GM06990 (cell line): ENCODE measurements at regions not wholly inside any gene's neighbourhood (a gene's known extent, or its start where the extent isn't known, plus 50 kb on each side); places are given as distances from the start of the nearest gene placed in this dataset.

Experiments used
- DNase-seq: peaks from one replicate; pipeline ENCODE4 v3.0.0-alpha.2; 2011; ENCODE audit not compliant: insufficient read length; ENCODE audit errors: extremely low read depth
- H3K27me3 ChIP-seq: replicated peaks from 2 replicates; pipeline ENCODE4 v1.6.0; 2011; ENCODE audit warnings: low read length; ENCODE audit not compliant: control insufficient read depth, insufficient read depth
- H3K36me3 ChIP-seq: 2 replicates; pipeline ENCODE4 v1.5.1; 2011; ENCODE audit warnings: low read length; ENCODE audit not compliant: control insufficient read depth, insufficient read depth
- H3K4me3 ChIP-seq: replicated peaks from 2 replicates; pipeline ENCODE4 v1.5.1; 2011; ENCODE audit warnings: low read depth, mild to moderate bottlenecking, control low read depth, low read length
- TF ChIP-seq, protein P1 (sequence below): IDR thresholded peaks from 2 replicates; pipeline ENCODE4 v1.5.1; 2011; ENCODE audit warnings: low read length, control low read depth, mild to moderate bottlenecking, inconsistent platforms; ENCODE audit not compliant: insufficient read depth, poor library complexity, severe bottlenecking

DNA sequence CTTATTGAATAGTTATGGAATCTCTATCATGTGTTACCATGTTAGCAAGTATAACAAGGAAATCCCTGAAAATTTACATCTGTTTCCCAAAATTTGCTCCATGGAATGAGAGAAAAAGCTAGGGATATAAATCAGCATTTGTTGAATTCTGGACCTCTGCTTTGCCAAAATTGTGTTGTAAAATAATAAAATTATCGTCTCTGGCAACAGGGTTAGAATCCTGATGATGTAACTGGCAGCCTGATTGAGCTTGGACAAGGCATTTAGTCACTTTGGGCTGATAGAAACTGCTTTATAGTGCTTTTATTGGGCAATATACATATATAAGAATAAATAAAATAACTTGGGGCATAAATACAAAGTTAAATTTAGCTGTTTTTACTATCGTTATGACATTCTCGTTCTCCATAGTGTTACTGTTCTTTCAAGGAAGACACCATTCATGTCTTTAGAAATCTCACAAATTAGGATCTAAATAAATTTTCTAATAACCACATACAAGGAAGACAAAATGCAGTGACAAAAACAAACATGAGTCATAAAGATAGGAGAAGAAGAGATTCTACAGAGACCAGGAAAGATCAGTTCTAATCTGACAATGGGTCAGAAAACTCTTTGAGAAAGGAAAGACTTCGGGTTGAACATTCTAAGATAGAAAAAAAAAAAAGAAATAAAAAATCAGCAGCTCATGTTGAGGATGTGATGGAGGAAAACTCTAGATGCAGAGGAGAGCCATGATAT lies 145.0 kb upstream of the CDH10 start:
- no peak for DNase-seq
- H3K36me3 ChIP-seq = no peaks in the 10 kb centered on the region
- TF ChIP-seq, protein P1, sequence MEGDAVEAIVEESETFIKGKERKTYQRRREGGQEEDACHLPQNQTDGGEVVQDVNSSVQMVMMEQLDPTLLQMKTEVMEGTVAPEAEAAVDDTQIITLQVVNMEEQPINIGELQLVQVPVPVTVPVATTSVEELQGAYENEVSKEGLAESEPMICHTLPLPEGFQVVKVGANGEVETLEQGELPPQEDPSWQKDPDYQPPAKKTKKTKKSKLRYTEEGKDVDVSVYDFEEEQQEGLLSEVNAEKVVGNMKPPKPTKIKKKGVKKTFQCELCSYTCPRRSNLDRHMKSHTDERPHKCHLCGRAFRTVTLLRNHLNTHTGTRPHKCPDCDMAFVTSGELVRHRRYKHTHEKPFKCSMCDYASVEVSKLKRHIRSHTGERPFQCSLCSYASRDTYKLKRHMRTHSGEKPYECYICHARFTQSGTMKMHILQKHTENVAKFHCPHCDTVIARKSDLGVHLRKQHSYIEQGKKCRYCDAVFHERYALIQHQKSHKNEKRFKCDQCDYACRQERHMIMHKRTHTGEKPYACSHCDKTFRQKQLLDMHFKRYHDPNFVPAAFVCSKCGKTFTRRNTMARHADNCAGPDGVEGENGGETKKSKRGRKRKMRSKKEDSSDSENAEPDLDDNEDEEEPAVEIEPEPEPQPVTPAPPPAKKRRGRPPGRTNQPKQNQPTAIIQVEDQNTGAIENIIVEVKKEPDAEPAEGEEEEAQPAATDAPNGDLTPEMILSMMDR = no peak
- no peaks in the 10 kb centered on the region for H3K27me3 ChIP-seq
- no peak overlapping the region for H3K4me3 ChIP-seq

DNA sequence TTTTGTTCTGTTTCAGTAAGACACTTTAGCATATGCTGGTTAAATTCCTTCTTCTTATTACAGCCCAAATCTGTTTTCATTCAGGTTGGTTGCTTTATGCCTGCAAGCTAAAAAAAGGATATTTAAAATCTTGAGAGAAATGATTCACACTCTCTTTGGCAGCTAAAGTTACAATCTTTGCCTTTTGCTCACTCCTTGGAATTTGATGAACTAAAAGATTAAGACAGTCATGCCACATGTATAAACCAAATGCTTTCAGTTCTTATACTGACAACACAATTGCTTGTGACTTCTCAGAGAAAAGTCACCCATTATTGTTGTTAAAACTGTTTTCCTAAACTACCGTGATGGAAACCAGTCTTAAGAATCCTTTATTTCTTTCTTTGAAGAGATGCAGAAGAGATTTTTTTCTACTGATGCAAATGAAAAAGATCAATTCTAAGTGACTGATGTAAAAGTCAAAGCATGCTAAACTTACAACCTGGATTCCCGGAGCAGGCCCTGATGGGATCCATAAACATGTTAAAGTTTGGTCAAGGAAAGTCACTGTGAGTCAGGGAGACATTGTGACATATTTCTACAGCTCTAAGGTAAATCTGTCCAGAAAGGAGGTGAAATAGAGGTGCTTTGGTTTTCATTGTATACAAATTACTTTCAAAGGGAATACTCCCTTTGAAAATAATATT lies 144.2 kb upstream of the CDH10 start:
- TF ChIP-seq, protein P1 = no peak
- no peak for DNase-seq

DNA sequence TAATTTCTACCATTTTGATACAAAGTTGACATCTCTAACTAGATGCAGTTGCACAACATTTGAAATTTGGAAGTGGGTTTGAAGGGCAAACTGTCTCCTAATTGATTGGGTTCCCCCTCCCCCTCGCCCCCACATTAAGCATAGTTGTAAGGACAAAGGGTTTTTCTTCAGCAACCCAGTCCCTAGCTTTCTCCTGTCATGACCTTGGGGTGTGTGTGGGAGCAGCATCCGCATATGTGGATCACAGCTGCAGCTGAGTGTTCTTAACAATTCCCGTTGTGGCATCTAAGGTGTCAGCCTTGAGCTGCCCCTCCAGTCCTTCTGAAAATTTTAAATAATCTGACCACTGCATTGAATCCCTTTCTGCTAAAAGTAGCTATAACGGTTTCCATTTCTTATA lies 141.3 kb upstream of the CDH10 start:
- TF ChIP-seq, protein P1 = no peak
- H3K4me3 ChIP-seq = no peak overlapping the region

More for the DNA sequence above, 144.2 kb upstream of the CDH10 start:
- no peaks in the 10 kb centered on the region for H3K36me3 ChIP-seq
- no peaks in the 10 kb centered on the region for H3K27me3 ChIP-seq
- no peak overlapping the region for H3K4me3 ChIP-seq

DNA sequence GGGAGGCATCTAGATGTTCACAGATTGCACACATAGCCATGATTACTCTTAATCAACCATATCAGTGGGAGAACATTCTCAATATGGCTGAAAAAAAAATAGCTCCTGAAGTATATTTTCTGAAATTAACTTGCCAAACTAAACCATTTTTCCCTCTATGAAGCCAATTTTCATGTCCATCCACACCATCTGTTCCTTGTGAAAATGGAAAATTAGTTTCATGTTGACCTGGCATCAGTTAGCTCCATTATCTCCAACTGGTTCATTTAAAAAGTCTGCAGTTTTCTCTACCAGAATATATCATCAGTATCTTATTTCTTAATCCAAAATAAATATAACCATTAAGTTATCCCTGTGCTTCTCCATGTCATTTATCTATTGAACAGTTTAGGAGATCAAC lies 138.8 kb upstream of the CDH10 start:
- Histone ChIP-seq H3K27me3 (no peaks in the 10 kb centered on the region), H3K4me3 (no peak overlapping the region), H3K36me3 (no peaks in the 10 kb centered on the region)
- TF ChIP-seq, protein P1 = no peak
- DNase-seq = no peak

More for the DNA sequence above, 141.3 kb upstream of the CDH10 start:
- no peaks in the 10 kb centered on the region for H3K27me3 ChIP-seq
- DNase-seq = no peak
- H3K36me3 ChIP-seq = no peaks in the 10 kb centered on the region

DNA sequence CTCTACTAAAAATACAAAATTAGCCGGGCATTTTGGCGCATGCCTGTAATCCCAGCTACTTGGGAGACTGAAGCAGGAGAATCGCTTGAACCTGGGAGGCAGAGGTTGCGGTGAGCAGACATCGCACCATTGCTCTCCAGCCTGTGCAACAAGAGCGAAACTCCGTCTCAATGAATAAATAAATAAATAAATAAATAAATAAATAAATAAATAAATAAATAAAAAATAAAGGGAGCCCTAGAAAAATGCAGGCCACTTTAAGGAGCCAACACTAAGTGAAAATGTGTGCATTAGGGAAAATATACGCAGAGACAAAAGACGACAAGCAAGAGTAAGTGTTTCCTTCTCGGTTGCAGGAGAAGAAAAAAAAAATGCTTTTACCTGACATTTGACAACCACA lies 132.6 kb upstream of the CDH10 start:
- no peaks in the 10 kb centered on the region for H3K36me3 ChIP-seq
- TF ChIP-seq, protein P1 = no peak
- H3K4me3 ChIP-seq = no peak overlapping the region
- no peak for DNase-seq
- no peaks in the 10 kb centered on the region for H3K27me3 ChIP-seq
